SH-SY5Y (cell line): ENCODE measurements at regions not wholly inside any gene's neighbourhood (a gene's known extent, or its start where the extent isn't known, plus 50 kb on each side); places are given as distances from the start of the nearest gene placed in this dataset.

Experiments used
- GATA2 ChIP-seq: IDR thresholded peaks from 2 replicates; pipeline ENCODE4 v1.6.1; 2011; ENCODE audit warnings: mild to moderate bottlenecking, low read depth, low read length
- GATA3 ChIP-seq: IDR thresholded peaks from 2 replicates; pipeline ENCODE4 v1.6.1; 2011; ENCODE audit warnings: low read depth, mild to moderate bottlenecking, low read length, moderate library complexity

DNA sequence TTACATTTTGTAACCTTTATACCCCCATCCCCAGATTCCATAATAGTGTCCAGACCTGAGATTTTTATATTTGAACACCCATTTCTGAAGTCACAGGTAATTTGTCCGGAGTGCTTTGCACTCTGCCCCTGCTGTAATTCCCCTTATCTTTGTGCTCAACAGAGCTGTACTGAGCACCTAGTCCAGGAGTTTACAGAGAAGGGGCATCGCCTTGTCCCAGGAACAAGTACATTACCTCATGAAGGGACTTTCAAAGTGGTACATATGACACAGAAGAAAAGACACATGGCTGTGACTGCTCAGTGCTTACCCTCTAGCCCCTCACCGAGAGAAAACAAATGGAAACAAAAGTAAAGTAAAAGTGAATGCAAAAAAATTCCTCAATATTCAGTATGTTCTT is 373.5 kb downstream of the SOX11 start:
- TF ChIP-seq GATA2, result no peak
- TF ChIP-seq GATA3, result no peak
